WTC11 (cell line): ENCODE measurements at regions not wholly inside any gene's neighbourhood (a gene's known extent, or its start where the extent isn't known, plus 50 kb on each side); places are given as distances from the start of the nearest gene placed in this dataset.

Experiments
- ATAC-seq: fragments of 200-7000 bp; cut with Tn5 transposase; 2 replicates; pipeline ENCODE4 v1.10.0; 2021; ENCODE audit warnings: mild to moderate bottlenecking, moderate library complexity
- CTCF ChIA-PET: fragments of 300-600 bp; sonication (Branson Sonifier 250); formaldehyde crosslinking; loops from one replicate; lab custom pipeline; 2021; ENCODE audit warnings: antibody characterized with exemption; lab: Charles Lee
- POLR2A ChIA-PET: fragments of 350-600 bp; sonication (Branson Sonifier 250); formaldehyde crosslinking; loops from one replicate; lab custom pipeline; 2021; ENCODE audit warnings: antibody characterized with exemption; lab: Charles Lee
- DNase-seq: peaks from one replicate; pipeline ENCODE4 v3.0.0; 2021; ENCODE audit warnings: low spot score
- H3K27ac Mint-ChIP-seq: 2 replicates; pipeline ENCODE4 v1.8.0; 2021; ENCODE audit warnings: mixed read lengths
- H3K27me3 Mint-ChIP-seq: 2 replicates; pipeline ENCODE4 v1.8.0; 2021; ENCODE audit warnings: low read depth, mild to moderate bottlenecking, moderate library complexity, mixed read lengths
- H3K36me3 Mint-ChIP-seq: 2 replicates; pipeline ENCODE4 v1.8.0; 2021; ENCODE audit warnings: mixed read lengths
- H3K4me1 Mint-ChIP-seq: 2 replicates; pipeline ENCODE4 v1.8.0; 2022; ENCODE audit warnings: mixed read lengths
- H3K4me3 Mint-ChIP-seq: 2 replicates; pipeline ENCODE4 v1.8.0; 2021; ENCODE audit warnings: mild to moderate bottlenecking, moderate library complexity, mixed read lengths
- H3K9me3 Mint-ChIP-seq: 2 replicates; pipeline ENCODE4 v1.8.0; 2021; ENCODE audit warnings: mixed read lengths
- AR ChIP-seq: fragments of 250-450 bp; sonication (Bioruptor Pico); IDR thresholded peaks from 2 replicates; pipeline ENCODE4 v1.9.0; 2021; ENCODE audit warnings: mild to moderate bottlenecking
- ERG ChIP-seq: fragments of 250-450 bp; sonication (Bioruptor Pico); IDR thresholded peaks from 2 replicates; pipeline ENCODE4 v1.8.0; 2021; ENCODE audit warnings: mild to moderate bottlenecking
- GABPB1 ChIP-seq: sonication (generic); formaldehyde crosslinking; IDR thresholded peaks from 2 replicates; pipeline ENCODE4 v1.8.1; 2023; ENCODE audit warnings: mild to moderate bottlenecking, missing genetic modification reagents
- IRF2 ChIP-seq: sonication (generic); formaldehyde crosslinking; IDR thresholded peaks from 2 replicates; pipeline ENCODE4 v1.8.0; 2022; ENCODE audit warnings: low read depth, missing genetic modification reagents, borderline replicate concordance
- JAZF1 ChIP-seq: fragments of 250-450 bp; sonication (Bioruptor Pico); IDR thresholded peaks from 2 replicates; pipeline ENCODE4 v1.9.0; 2021; ENCODE audit warnings: moderate library complexity, mild to moderate bottlenecking, inconsistent platforms
- KAT7 ChIP-seq: sonication (generic); formaldehyde crosslinking; IDR thresholded peaks from 2 replicates; pipeline ENCODE4 v1.8.1; 2023; ENCODE audit warnings: missing genetic modification reagents, mild to moderate bottlenecking, borderline replicate concordance
- MAX ChIP-seq: sonication (generic); formaldehyde crosslinking; IDR thresholded peaks from 2 replicates; pipeline ENCODE4 v1.8.0; 2022; ENCODE audit warnings: mild to moderate bottlenecking, missing genetic modification reagents
- PRDM15 ChIP-seq: sonication (generic); formaldehyde crosslinking; IDR thresholded peaks from 2 replicates; pipeline ENCODE4 v1.8.0; 2022; ENCODE audit warnings: missing genetic modification reagents
- PREB ChIP-seq: sonication (generic); formaldehyde crosslinking; IDR thresholded peaks from 2 replicates; pipeline ENCODE4 v1.8.1; 2022; ENCODE audit warnings: mild to moderate bottlenecking, missing genetic modification reagents, moderate library complexity, borderline replicate concordance
- SMAD3 ChIP-seq: sonication (generic); formaldehyde crosslinking; IDR thresholded peaks from 2 replicates; pipeline ENCODE4 v1.8.0; 2022; ENCODE audit warnings: missing genetic modification reagents, mild to moderate bottlenecking, borderline replicate concordance
- SP1 ChIP-seq: sonication (generic); formaldehyde crosslinking; conservative IDR thresholded peaks from 2 replicates; pipeline ENCODE4 v1.8.1; 2022; ENCODE audit warnings: missing genetic modification reagents
- ZBTB43 ChIP-seq: sonication (generic); formaldehyde crosslinking; IDR thresholded peaks from 2 replicates; pipeline ENCODE4 v1.8.1; 2023; ENCODE audit warnings: mild to moderate bottlenecking, missing genetic modification reagents
- ZNF138 ChIP-seq: sonication (generic); formaldehyde crosslinking; conservative IDR thresholded peaks from 2 replicates; pipeline ENCODE4 v1.8.1; 2022; ENCODE audit warnings: mild to moderate bottlenecking, moderate library complexity, missing genetic modification reagents
- ZNF263 ChIP-seq: sonication (generic); formaldehyde crosslinking; IDR thresholded peaks from 2 replicates; pipeline ENCODE4 v1.8.1; 2022; ENCODE audit warnings: low read depth, mild to moderate bottlenecking, moderate library complexity, missing genetic modification reagents
- ZNF281 ChIP-seq: sonication (generic); formaldehyde crosslinking; IDR thresholded peaks from 2 replicates; pipeline ENCODE4 v1.8.0; 2023; ENCODE audit warnings: mild to moderate bottlenecking, missing genetic modification reagents

GRCh38 chr12:124175704-124176103 lies 119.2 kb upstream of the RFLNA start:
- H3K27me3 Mint-ChIP-seq: peaks cover 3% of the 10 kb centered on the region
- H3K4me3 Mint-ChIP-seq: no peak overlapping the region
- ATAC-seq: no peak
- H3K27ac Mint-ChIP-seq: no peak overlapping the region
- POLR2A ChIA-PET: no interaction called here
- no peaks in the 10 kb centered on the region; the same call in 1 of the 2 replicates for H3K36me3 Mint-ChIP-seq
- TF ChIP-seq SP1 (CRISPR knock-in tag): no peak
- no peak for TF ChIP-seq IRF2 (CRISPR knock-in tag)
- no peak for TF ChIP-seq AR (CRISPR knock-in tag)
- no peak for TF ChIP-seq ZNF263 (CRISPR knock-in tag)
- no peak for TF ChIP-seq ZNF138 (CRISPR knock-in tag)
- no peak for TF ChIP-seq GABPB1
- TF ChIP-seq SMAD3 (CRISPR knock-in tag): no peak
- no peak for TF ChIP-seq PRDM15 (CRISPR knock-in tag)
- no peak for TF ChIP-seq ERG
- no peak for TF ChIP-seq MAX (CRISPR knock-in tag)
- no peak for TF ChIP-seq PREB (CRISPR knock-in tag)
- no peak for TF ChIP-seq KAT7
- TF ChIP-seq JAZF1 (CRISPR knock-in tag): no peak
- no peak for TF ChIP-seq ZNF281
- no peak for TF ChIP-seq ZBTB43 (CRISPR knock-in tag)
- TF ChIP-seq, all 79 proteins: peak for 0
- peaks cover 4% of the 10 kb centered on the region; the same call in 1 of the 2 replicates for H3K9me3 Mint-ChIP-seq
- CTCF ChIA-PET: no interaction called here
- peaks cover 33% of the 10 kb centered on the region for H3K4me1 Mint-ChIP-seq
- no peak for DNase-seq
